Sigmoid colon (tissue), 4 donors: ENCODE measurements at regions not wholly inside any gene's neighbourhood (a gene's known extent, or its start where the extent isn't known, plus 50 kb on each side); places are given as distances from the start of the nearest gene placed in this dataset.

Source experiments
- CTCF ChIP-seq, 4 experiments: fragments of 450-650 bp in 3 of 4; fragments of 200-600 bp in 1 of 4; IDR thresholded peaks; one replicate each; pipeline ENCODE4 v1.5.1; 2016 to 2019; ENCODE audit warnings: antibody characterized with exemption in 4 of 4, mild to moderate bottlenecking in 3 of 4, moderate library complexity in 2 of 4
- EP300 ChIP-seq, 4 donors: sonication (generic); formaldehyde crosslinking; IDR thresholded peaks; one replicate each; pipeline ENCODE4 v1.6.1; 2017; ENCODE audit warnings: antibody characterized with exemption in 4 of 4
- POLR2A ChIP-seq, 2 donors: fragments of 450-650 bp; IDR thresholded peaks; one replicate each; pipeline ENCODE4 v1.6.1; 2016; ENCODE audit warnings: antibody characterized with exemption in 2 of 2, mild to moderate bottlenecking in 2 of 2, moderate library complexity in 2 of 2
- POLR2AphosphoS5 ChIP-seq, 4 donors: sonication (generic); formaldehyde crosslinking; IDR thresholded peaks; one replicate each; pipeline ENCODE4 v1.6.1; 2017; ENCODE audit warnings: antibody characterized with exemption in 4 of 4

- TF ChIP-seq CTCF (IDR thresholded peaks at IDR 0.05) (no peak), EP300 (IDR thresholded peaks at IDR 0.05) (no peak), POLR2A (IDR thresholded peaks at IDR 0.05) (no peak), POLR2AphosphoS5 (IDR thresholded peaks at IDR 0.05) (no peak)
Measured at GRCh38 chr2:5898667-5899066, 206.5 kb downstream of the SOX11 start.
